ENCODE measurements at regions not wholly inside any gene's neighbourhood (a gene's known extent, or its start where the extent isn't known, plus 50 kb on each side); places are given as distances from the start of the nearest gene placed in this dataset.

- TF ChIP-seq SUZ12 (IDR thresholded peaks at IDR 0.05; ENCODE audit: extremely low read depth, insufficient read depth, insufficient read length) = no peak
- no peak for TF ChIP-seq ZNF274 (IDR thresholded peaks at IDR 0.05; ENCODE audit: low read depth, low read length)
- TF ChIP-seq YY1 (IDR thresholded peaks at IDR 0.05; ENCODE audit: insufficient read depth, insufficient read length) = no peak
These were observed 85.5 kb downstream of the ANXA1 start for GRCh38 chr9:73237140-73237539.
